ENCODE measurements at regions not wholly inside any gene's neighbourhood (a gene's known extent, or its start where the extent isn't known, plus 50 kb on each side); places are given as distances from the start of the nearest gene placed in this dataset.

GRCh38 chr5:13640270-13640669 is 304.2 kb downstream of the DNAH5 start:
- DNase-seq (ENCODE audit: low read depth) = no peak
- TF ChIP-seq CTCF (IDR thresholded peaks at IDR 0.05; ENCODE audit: insufficient read depth, low read depth, low read length) = no peak
- no peak overlapping the region for H3K4me3 ChIP-seq (ENCODE audit: low read depth, low read length)

GRCh38 chr5:13632676-13633075 is 311.8 kb downstream of the DNAH5 start:
- TF ChIP-seq CTCF (IDR thresholded peaks at IDR 0.05; ENCODE audit: insufficient read depth, low read depth, low read length) = no peak
- no peak overlapping the region for H3K4me3 ChIP-seq (ENCODE audit: low read depth, low read length)
- DNase-seq (ENCODE audit: low read depth) = no peak

GRCh38 chr5:13629218-13629617 is 315.3 kb downstream of the DNAH5 start:
- no peak for DNase-seq (ENCODE audit: low read depth)
- H3K4me3 ChIP-seq (ENCODE audit: low read depth, low read length) = no peak overlapping the region
- TF ChIP-seq CTCF (IDR thresholded peaks at IDR 0.05; ENCODE audit: insufficient read depth, low read depth, low read length) = no peak

GRCh38 chr5:13627673-13628454 is 316.6 kb downstream of the DNAH5 start:
- TF ChIP-seq CTCF (IDR thresholded peaks at IDR 0.05; ENCODE audit: insufficient read depth, low read depth, low read length) = no peak
- no peak for DNase-seq (ENCODE audit: low read depth)
- H3K4me3 ChIP-seq (ENCODE audit: low read depth, low read length) = no peak overlapping the region

GRCh38 chr5:13625616-13626198 is 318.8 kb downstream of the DNAH5 start:
- DNase-seq (ENCODE audit: low read depth) = no peak
- no peak for TF ChIP-seq CTCF (IDR thresholded peaks at IDR 0.05; ENCODE audit: insufficient read depth, low read depth, low read length)
- no peak overlapping the region for H3K4me3 ChIP-seq (ENCODE audit: low read depth, low read length)

GRCh38 chr5:13624283-13625074 is 320.0 kb downstream of the DNAH5 start:
- no peak overlapping the region for H3K4me3 ChIP-seq (ENCODE audit: low read depth, low read length)
- DNase-seq (ENCODE audit: low read depth) = no peak
- no peak for TF ChIP-seq CTCF (IDR thresholded peaks at IDR 0.05; ENCODE audit: insufficient read depth, low read depth, low read length)

Data from fibroblast of villous mesenchyme (primary cell).